Body of pancreas (tissue), 4 donors: ENCODE measurements at regions not wholly inside any gene's neighbourhood (a gene's known extent, or its start where the extent isn't known, plus 50 kb on each side); places are given as distances from the start of the nearest gene placed in this dataset.
"Not testable (repeated sequence)": the region's sequence is repeated elsewhere in the genome, so short reads cannot be mapped to it uniquely, and the experiment has no call there.

Experiments used
- ATAC-seq: fragments of 150-250 bp; one replicate; pipeline ENCODE4 v1.9.1; 2016
- DNase-seq, 4 donors: peaks; one replicate each; pipeline ENCODE4 v3.0.0-alpha.2; 2019
- H3K27ac ChIP-seq, 4 donors: fragments of 200-600 bp; sonication (generic); 1 replicate in 3 of 4; 2 replicates in 1 of 4; pipeline versions ENCODE4 v1.5.1 to v1.6.1; 2016 to 2019; ENCODE audit warnings: mild to moderate bottlenecking in 1 of 4, mixed read lengths in 1 of 4, moderate library complexity in 1 of 4
- H3K27me3 ChIP-seq, 2 donors: fragments of 200-600 bp; sonication (generic); one replicate each; pipeline ENCODE4 v1.6.0; 2016; ENCODE audit warnings: mild to moderate bottlenecking in 1 of 2
- H3K36me3 ChIP-seq, 2 donors: fragments of 200-600 bp; sonication (generic); replicated peaks in 1 of 2; 2 replicates each; pipeline ENCODE4 v1.5.1; 2016; ENCODE audit warnings: low read depth in 2 of 2; ENCODE audit not compliant: insufficient read depth in 1 of 2
- H3K4me1 ChIP-seq: fragments of 200-600 bp; sonication (generic); one replicate; pipeline ENCODE4 v1.6.0; 2016
- H3K4me3 ChIP-seq, 2 donors: fragments of 200-600 bp; sonication (generic); 1 replicate in 1 of 2; 2 replicates in 1 of 2; pipeline ENCODE4 v1.5.1; 2016 to 2019
- H3K9me3 ChIP-seq, 3 donors: fragments of 200-600 bp; sonication (generic); 1 replicate in 2 of 3; 2 replicates in 1 of 3; pipeline ENCODE4 v1.5.1; 2016
- POLR2A ChIP-seq, 3 donors: fragments of 450-650 bp; IDR thresholded peaks; one replicate each; pipeline ENCODE4 v1.6.1; 2016; ENCODE audit warnings: antibody characterized with exemption in 3 of 3, mild to moderate bottlenecking in 2 of 3
- WGBS, 2 donors: methylation state at CpG; one replicate each; pipeline ENCODE4 v1.1.5; 2017; 5-methylcytosine and 5-hydroxymethylcytosine counted together
- intact Hi-C: fragments of 100-400 bp; cut with DNase I; formaldehyde crosslinking; loops from one replicate; pipeline ENCODE4 v1.15.1; 2023
- TF ChIP-seq, protein P1 (sequence below), 7 experiments: fragments of 450-650 bp in 4 of 7; fragments of 200-600 bp in 3 of 7; sonication (generic) in 3 of 7; IDR thresholded peaks; one replicate each; pipeline ENCODE4 v1.5.1; 2016 to 2019; ENCODE audit warnings: antibody characterized with exemption in 7 of 7

- ATAC-seq (no peak), DNase-seq (no peak)
- no peak overlapping the region for H3K4me3 ChIP-seq
- intact Hi-C loops = no loop called here
- 87 to 100% methylated on average over 1 of the region's 1 CpG for WGBS, 2 donors
- no peak overlapping the region for H3K27ac ChIP-seq
- peaks cover 0 to 8% (median 0%) of the 10 kb centered on the region in 3 donors for H3K9me3 ChIP-seq
- no peak for TF ChIP-seq POLR2A (IDR thresholded peaks at IDR 0.05)
- TF ChIP-seq, protein P1, sequence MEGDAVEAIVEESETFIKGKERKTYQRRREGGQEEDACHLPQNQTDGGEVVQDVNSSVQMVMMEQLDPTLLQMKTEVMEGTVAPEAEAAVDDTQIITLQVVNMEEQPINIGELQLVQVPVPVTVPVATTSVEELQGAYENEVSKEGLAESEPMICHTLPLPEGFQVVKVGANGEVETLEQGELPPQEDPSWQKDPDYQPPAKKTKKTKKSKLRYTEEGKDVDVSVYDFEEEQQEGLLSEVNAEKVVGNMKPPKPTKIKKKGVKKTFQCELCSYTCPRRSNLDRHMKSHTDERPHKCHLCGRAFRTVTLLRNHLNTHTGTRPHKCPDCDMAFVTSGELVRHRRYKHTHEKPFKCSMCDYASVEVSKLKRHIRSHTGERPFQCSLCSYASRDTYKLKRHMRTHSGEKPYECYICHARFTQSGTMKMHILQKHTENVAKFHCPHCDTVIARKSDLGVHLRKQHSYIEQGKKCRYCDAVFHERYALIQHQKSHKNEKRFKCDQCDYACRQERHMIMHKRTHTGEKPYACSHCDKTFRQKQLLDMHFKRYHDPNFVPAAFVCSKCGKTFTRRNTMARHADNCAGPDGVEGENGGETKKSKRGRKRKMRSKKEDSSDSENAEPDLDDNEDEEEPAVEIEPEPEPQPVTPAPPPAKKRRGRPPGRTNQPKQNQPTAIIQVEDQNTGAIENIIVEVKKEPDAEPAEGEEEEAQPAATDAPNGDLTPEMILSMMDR (IDR thresholded peaks at IDR 0.05) = no peak
- H3K4me1 ChIP-seq = no peaks in the 10 kb centered on the region
- H3K36me3 ChIP-seq = no peaks in the 10 kb centered on the region
- H3K27me3 ChIP-seq = no peaks in the 10 kb centered on the region
Observed at GRCh38 chr2:6140509-6140908, 448.3 kb downstream of the SOX11 start.

DNA sequence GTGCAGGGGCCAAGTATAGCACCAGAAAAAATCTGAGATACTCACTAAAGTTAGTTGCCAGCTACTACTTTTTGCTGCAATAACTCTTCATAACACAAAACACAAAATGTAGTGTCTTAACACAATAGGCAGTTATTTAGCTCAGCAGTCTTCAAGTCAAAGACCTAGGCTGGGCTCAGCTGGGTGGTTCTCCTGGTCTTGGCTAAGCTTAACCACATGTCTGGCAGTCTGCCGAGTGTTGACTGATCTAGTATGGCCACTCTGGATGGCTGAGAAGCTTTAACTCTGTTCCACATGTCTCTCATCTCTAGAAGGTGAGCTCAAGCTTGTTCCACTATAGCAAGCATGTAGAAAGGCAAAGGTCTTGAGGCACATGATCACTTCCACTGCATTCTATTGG is 451.6 kb downstream of the SOX11 start:
- Histone ChIP-seq H3K27ac (no peak overlapping the region), H3K4me3 (no peak overlapping the region), H3K27me3 (no peaks in the 10 kb centered on the region), H3K36me3 (no peaks in the 10 kb centered on the region), H3K4me1 (no peaks in the 10 kb centered on the region), H3K9me3 (peaks cover 0 to 8% (median 0%) of the 10 kb centered on the region in 3 donors)
- 59 to 73% methylated on average over 1 of the region's 1 CpG for WGBS, 2 donors
- intact Hi-C loops = no loop called here
- DNase-seq = no peak
- ATAC-seq = no peak
- TF ChIP-seq POLR2A (IDR thresholded peaks at IDR 0.05) = no peak
- TF ChIP-seq, protein P1 (IDR thresholded peaks at IDR 0.05) = no peak

GRCh38 chr2:6147215-6147614 is 455.0 kb downstream of the SOX11 start:
- H3K27me3 ChIP-seq, H3K9me3 ChIP-seq, DNase-seq, H3K4me1 ChIP-seq, H3K4me3 ChIP-seq, H3K27ac ChIP-seq, intact Hi-C loops, ATAC-seq, H3K36me3 ChIP-seq: not testable (repeated sequence)
- WGBS, 2 donors = 96 to 100% methylated on average over 1 of the region's 1 CpG

- 77 to 83% methylated on average over 1 of the region's 1 CpG for WGBS, 2 donors
- Histone ChIP-seq H3K36me3 (no peaks in the 10 kb centered on the region), H3K4me1 (no peaks in the 10 kb centered on the region), H3K9me3 (peaks cover 0 to under 1% (median 0%) of the 10 kb centered on the region in 3 donors), H3K27me3 (no peaks in the 10 kb centered on the region), H3K4me3 (no peak overlapping the region), H3K27ac (no peak overlapping the region)
- TF ChIP-seq, protein P1 (IDR thresholded peaks at IDR 0.05) = no peak
- TF ChIP-seq POLR2A (IDR thresholded peaks at IDR 0.05) = no peak
- no peak for DNase-seq
- intact Hi-C loops = no loop called here
- ATAC-seq = no peak
Observed at GRCh38 chr2:6148882-6149281, 456.7 kb downstream of the SOX11 start.

GRCh38 chr2:6159606-6160005 is 467.4 kb downstream of the SOX11 start:
- intact Hi-C loops = no loop called here
- WGBS, 2 donors = 62 to 80% methylated on average over 3 of the region's 3 CpGs
- no peaks in the 10 kb centered on the region for H3K4me1 ChIP-seq
- no peak overlapping the region for H3K27ac ChIP-seq
- ATAC-seq (no peak), DNase-seq (no peak)
- H3K9me3 ChIP-seq = no peaks in the 10 kb centered on the region
- no peaks in the 10 kb centered on the region for H3K36me3 ChIP-seq
- H3K27me3 ChIP-seq = no peaks in the 10 kb centered on the region
- TF ChIP-seq, protein P1 (IDR thresholded peaks at IDR 0.05) = no peak
- TF ChIP-seq POLR2A (IDR thresholded peaks at IDR 0.05) = no peak
- no peak overlapping the region for H3K4me3 ChIP-seq
